Esophagus squamous epithelium (tissue), 4 donors: ENCODE measurements at regions not wholly inside any gene's neighbourhood (a gene's known extent, or its start where the extent isn't known, plus 50 kb on each side); places are given as distances from the start of the nearest gene placed in this dataset.

ENCODE experiments used
- CTCF ChIP-seq, 6 experiments: fragments of 450-650 bp in 4 of 6; fragments of 200-600 bp in 2 of 6; sonication (generic) in 2 of 6; IDR thresholded peaks; one replicate each; pipeline ENCODE4 v1.5.1; 2016 to 2019; ENCODE audit warnings: antibody characterized with exemption in 6 of 6, mild to moderate bottlenecking in 4 of 6, moderate library complexity in 4 of 6
- POLR2A ChIP-seq, 4 donors: fragments of 450-650 bp; IDR thresholded peaks; one replicate each; pipeline ENCODE4 v1.6.1; 2017; ENCODE audit warnings: antibody characterized with exemption in 4 of 4, mild to moderate bottlenecking in 4 of 4, moderate library complexity in 3 of 4

GRCh38 chr7:30214651-30215137, 69.7 kb upstream of the ZNRF2 start:
- TF ChIP-seq CTCF (IDR thresholded peaks at IDR 0.05) (no peak), POLR2A (IDR thresholded peaks at IDR 0.05) (no peak)
